ENCODE measurements at regions not wholly inside any gene's neighbourhood (a gene's known extent, or its start where the extent isn't known, plus 50 kb on each side); places are given as distances from the start of the nearest gene placed in this dataset.
A peak's percentile ranks its signal among the peaks of the same experiment; 100 is the strongest.

GRCh38 chr22:44624689-44625420, 77.1 kb upstream of the PRR5 start:
- Mint-ChIP-seq H3K4me3 (ENCODE audit: unreplicated experiment) (no peak overlapping the region), H3K27ac (ENCODE audit: unreplicated experiment) (no peak overlapping the region), H3K27me3 (ENCODE audit: unreplicated experiment) (peaks cover 4% of the 10 kb centered on the region), H3K4me1 (ENCODE audit: unreplicated experiment) (peaks cover 3% of the 10 kb centered on the region), H3K36me3 (ENCODE audit: low read depth, unreplicated experiment) (no peaks in the 10 kb centered on the region), H3K9me3 (ENCODE audit: unreplicated experiment) (no peaks in the 10 kb centered on the region)
- DNase-seq (ENCODE audit: low spot score): no peak
- TF ChIP-seq CTCF (IDR thresholded peaks at IDR 0.05; ENCODE audit: unreplicated experiment): no peak

GRCh38 chr22:44623771-44624510, 78.1 kb upstream of the PRR5 start:
- Mint-ChIP-seq H3K4me1 (ENCODE audit: unreplicated experiment) (peaks cover 3% of the 10 kb centered on the region), H3K27ac (ENCODE audit: unreplicated experiment) (no peak overlapping the region), H3K9me3 (ENCODE audit: unreplicated experiment) (no peaks in the 10 kb centered on the region), H3K4me3 (ENCODE audit: unreplicated experiment) (no peak overlapping the region), H3K27me3 (ENCODE audit: unreplicated experiment) (peaks cover 4% of the 10 kb centered on the region), H3K36me3 (ENCODE audit: low read depth, unreplicated experiment) (no peaks in the 10 kb centered on the region)
- peak; percentile 70 for DNase-seq (ENCODE audit: low spot score)
- no peak for TF ChIP-seq CTCF (IDR thresholded peaks at IDR 0.05; ENCODE audit: unreplicated experiment)

GRCh38 chr22:44622679-44623078, 79.3 kb upstream of the PRR5 start:
- H3K27me3 Mint-ChIP-seq (ENCODE audit: unreplicated experiment): no peaks in the 10 kb centered on the region
- H3K36me3 Mint-ChIP-seq (ENCODE audit: low read depth, unreplicated experiment): no peaks in the 10 kb centered on the region
- no peak for TF ChIP-seq CTCF (IDR thresholded peaks at IDR 0.05; ENCODE audit: unreplicated experiment)
- H3K9me3 Mint-ChIP-seq (ENCODE audit: unreplicated experiment): no peaks in the 10 kb centered on the region
- H3K4me3 Mint-ChIP-seq (ENCODE audit: unreplicated experiment): no peak overlapping the region
- no peak for DNase-seq (ENCODE audit: low spot score)
- peak overlapping the region; percentile 74 for H3K27ac Mint-ChIP-seq (ENCODE audit: unreplicated experiment)
- H3K4me1 Mint-ChIP-seq (ENCODE audit: unreplicated experiment): peaks cover 3% of the 10 kb centered on the region

GRCh38 chr22:44622147-44622427, 79.9 kb upstream of the PRR5 start:
- H3K27me3 Mint-ChIP-seq (ENCODE audit: unreplicated experiment): no peaks in the 10 kb centered on the region
- no peaks in the 10 kb centered on the region for H3K36me3 Mint-ChIP-seq (ENCODE audit: low read depth, unreplicated experiment)
- no peak overlapping the region for H3K4me3 Mint-ChIP-seq (ENCODE audit: unreplicated experiment)
- H3K9me3 Mint-ChIP-seq (ENCODE audit: unreplicated experiment): no peaks in the 10 kb centered on the region
- H3K4me1 Mint-ChIP-seq (ENCODE audit: unreplicated experiment): peaks cover 3% of the 10 kb centered on the region
- DNase-seq (ENCODE audit: low spot score): peak; percentile 40
- no peak for TF ChIP-seq CTCF (IDR thresholded peaks at IDR 0.05; ENCODE audit: unreplicated experiment)
- no peak overlapping the region for H3K27ac Mint-ChIP-seq (ENCODE audit: unreplicated experiment)
